ENCODE measurements at regions not wholly inside any gene's neighbourhood (a gene's known extent, or its start where the extent isn't known, plus 50 kb on each side); places are given as distances from the start of the nearest gene placed in this dataset.
A peak's percentile ranks its signal among the peaks of the same experiment; 100 is the strongest.

DNA sequence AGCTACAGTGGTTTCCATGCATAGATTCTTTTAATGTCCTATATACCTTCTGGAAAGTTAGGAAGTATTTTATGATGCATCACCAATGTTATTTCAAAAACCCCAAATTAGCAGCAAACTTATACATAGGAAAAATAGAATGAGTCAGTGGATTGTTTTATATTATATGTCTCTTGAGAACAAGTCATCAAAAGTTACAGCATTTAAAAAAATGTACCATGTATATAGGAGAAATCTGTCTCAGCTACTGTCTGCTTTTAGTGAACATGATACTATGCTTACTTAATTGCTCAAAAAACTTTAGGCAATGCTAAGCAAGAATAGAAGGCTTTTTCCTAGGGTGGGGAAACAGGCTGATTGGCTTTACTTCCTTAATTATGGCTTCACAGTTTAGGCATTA lies 365.3 kb downstream of the SAMD5 start:
- BruUV-seq (replicated peaks), result no TSS peak

More for the DNA sequence above, 365.3 kb downstream of the SAMD5 start:
- in situ Hi-C loops (cut with MboI; ENCODE audit: low sequenced_read_pairs) (no loop called here), intact Hi-C loops (cut with micrococcal nuclease) (no loop called here), dilution Hi-C loops (cut with HindIII; ENCODE audit: low sequenced_read_pairs, unreplicated experiment) (no loop called here)
- no peak overlapping the region for H3K9ac ChIP-seq (ENCODE audit: low read depth, low read length)
- H3K9me1 ChIP-seq (ENCODE audit: insufficient read depth, low read length), result peaks cover 3% of the 10 kb centered on the region; the same call in 1 of the 2 replicates
- no peaks in the 10 kb centered on the region for H3K27me3 ChIP-seq (ENCODE audit: control insufficient read depth, insufficient read depth, low read length)
- no peak overlapping the region for H2AK5ac ChIP-seq (ENCODE audit: low read depth, low read length)
- no peak overlapping the region for H4K91ac ChIP-seq (ENCODE audit: insufficient read depth, low read depth, low read length)
- no peaks in the 10 kb centered on the region for H3K36me3 ChIP-seq (ENCODE audit: control insufficient read depth, insufficient read depth, low read length)
- POLR2A ChIA-PET (ENCODE audit: unreplicated experiment), result no interaction called here
- H4K5ac ChIP-seq (ENCODE audit: low read depth, low read length), result no peak overlapping the region
- no peak overlapping the region for H3K27ac ChIP-seq (ENCODE audit: insufficient read depth, low read length)
- H3K79me1 ChIP-seq (ENCODE audit: low read depth in 1 of 2, low read length in 2 of 2), result no peaks in the 10 kb centered on the region
- no peak overlapping the region for H4K8ac ChIP-seq (ENCODE audit: low read depth in 2 of 2, low read length in 2 of 2)
- no peak overlapping the region for H3K4me2 ChIP-seq (ENCODE audit: low read depth, low read length)
- H2BK5ac ChIP-seq (ENCODE audit: low read depth, low read length, poor library complexity, severe bottlenecking), result no peak overlapping the region
- CTCF ChIA-PET, result no interaction called here
- H2AFZ ChIP-seq (replicated peaks; ENCODE audit: low read length, poor library complexity), result no peak overlapping the region
- H2AK9ac ChIP-seq (replicated peaks; ENCODE audit: low read depth, low read length, poor library complexity), result no peak overlapping the region
- no peak overlapping the region for H3K14ac ChIP-seq (replicated peaks; ENCODE audit: low read depth, low read length)
- H3K18ac ChIP-seq (ENCODE audit: low read depth, low read length), result no peak overlapping the region
- H3K4me3 ChIP-seq (ENCODE audit: insufficient read depth, low read depth, low read length), result no peak overlapping the region
- H3K4ac ChIP-seq (ENCODE audit: low read depth, low read length), result no peak overlapping the region
- no peaks in the 10 kb centered on the region for H4K20me1 ChIP-seq (ENCODE audit: insufficient read depth, low read length)
- ATAC-seq (ENCODE audit: low read depth) (peak; percentile 68), DNase-seq (peak; percentile 41)
- no peak overlapping the region for H2BK120ac ChIP-seq (ENCODE audit: low read depth, low read length)
- peaks cover 2% of the 10 kb centered on the region; the same call in 1 of the 2 replicates for H3K4me1 ChIP-seq (ENCODE audit: control insufficient read depth, insufficient read depth, low read length)
- no peak overlapping the region for H3K23ac ChIP-seq (ENCODE audit: low read depth, low read length)
- TF ChIP-seq USF2 (IDR thresholded peaks at IDR 0.05; ENCODE audit: low read depth, low read length), result no peak
- TF ChIP-seq NFE2L2 (IDR thresholded peaks at IDR 0.05; ENCODE audit: low read depth, low read length), result no peak
- TF ChIP-seq RCOR1 (IDR thresholded peaks at IDR 0.05; ENCODE audit: insufficient replicate concordance, low read length), result no peak
- no peak for TF ChIP-seq BHLHE40 (IDR thresholded peaks at IDR 0.05; ENCODE audit: low read depth, low read length)
- no peak for TF ChIP-seq CHD1 (IDR thresholded peaks at IDR 0.05; ENCODE audit: low read depth, low read length)
- TF ChIP-seq SMC3 (IDR thresholded peaks at IDR 0.05; ENCODE audit: low read depth, low read length), result no peak
- TF ChIP-seq FOS (IDR thresholded peaks at IDR 0.05; ENCODE audit: low read depth, low read length), result no peak
- TF ChIP-seq RAD21 (IDR thresholded peaks at IDR 0.05; ENCODE audit: low read length), result no peak
- no peak for TF ChIP-seq CEBPB (IDR thresholded peaks at IDR 0.05; ENCODE audit: low read depth, low read length)
- TF ChIP-seq MAFK (IDR thresholded peaks at IDR 0.05; ENCODE audit: low read depth, low read length), result no peak
- no peak for TF ChIP-seq POLR2A (IDR thresholded peaks at IDR 0.05; ENCODE audit: low read depth, low read length)
- no peak for TF ChIP-seq MAZ (IDR thresholded peaks at IDR 0.05; ENCODE audit: borderline replicate concordance, low read depth, low read length)
- TF ChIP-seq, protein P1, sequence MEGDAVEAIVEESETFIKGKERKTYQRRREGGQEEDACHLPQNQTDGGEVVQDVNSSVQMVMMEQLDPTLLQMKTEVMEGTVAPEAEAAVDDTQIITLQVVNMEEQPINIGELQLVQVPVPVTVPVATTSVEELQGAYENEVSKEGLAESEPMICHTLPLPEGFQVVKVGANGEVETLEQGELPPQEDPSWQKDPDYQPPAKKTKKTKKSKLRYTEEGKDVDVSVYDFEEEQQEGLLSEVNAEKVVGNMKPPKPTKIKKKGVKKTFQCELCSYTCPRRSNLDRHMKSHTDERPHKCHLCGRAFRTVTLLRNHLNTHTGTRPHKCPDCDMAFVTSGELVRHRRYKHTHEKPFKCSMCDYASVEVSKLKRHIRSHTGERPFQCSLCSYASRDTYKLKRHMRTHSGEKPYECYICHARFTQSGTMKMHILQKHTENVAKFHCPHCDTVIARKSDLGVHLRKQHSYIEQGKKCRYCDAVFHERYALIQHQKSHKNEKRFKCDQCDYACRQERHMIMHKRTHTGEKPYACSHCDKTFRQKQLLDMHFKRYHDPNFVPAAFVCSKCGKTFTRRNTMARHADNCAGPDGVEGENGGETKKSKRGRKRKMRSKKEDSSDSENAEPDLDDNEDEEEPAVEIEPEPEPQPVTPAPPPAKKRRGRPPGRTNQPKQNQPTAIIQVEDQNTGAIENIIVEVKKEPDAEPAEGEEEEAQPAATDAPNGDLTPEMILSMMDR (conservative IDR thresholded peaks at IDR 0.05; ENCODE audit: low read depth, low read length), result no peak
- no peak for TF ChIP-seq RFX5 (IDR thresholded peaks at IDR 0.05; ENCODE audit: low read depth, low read length)
- TF ChIP-seq MXI1 (IDR thresholded peaks at IDR 0.05; ENCODE audit: borderline replicate concordance, low read depth, low read length), result no peak
- no peaks in the 10 kb centered on the region for H3K9me3 ChIP-seq (ENCODE audit: control insufficient read depth, insufficient read depth, low read length)
- H2BK20ac ChIP-seq (ENCODE audit: low read depth, low read length), result no peak overlapping the region
- no peak overlapping the region for H3K56ac ChIP-seq (ENCODE audit: extremely low read depth, insufficient read depth, low read length)
- H2BK15ac ChIP-seq (ENCODE audit: low read depth, low read length), result no peak overlapping the region

All from IMR-90 (cell line).